ENCODE measurements at regions not wholly inside any gene's neighbourhood (a gene's known extent, or its start where the extent isn't known, plus 50 kb on each side); places are given as distances from the start of the nearest gene placed in this dataset.
A peak's percentile ranks its signal among the peaks of the same experiment; 100 is the strongest.
"Not testable (repeated sequence)": the region's sequence is repeated elsewhere in the genome, so short reads cannot be mapped to it uniquely, and the experiment has no call there.

DNA sequence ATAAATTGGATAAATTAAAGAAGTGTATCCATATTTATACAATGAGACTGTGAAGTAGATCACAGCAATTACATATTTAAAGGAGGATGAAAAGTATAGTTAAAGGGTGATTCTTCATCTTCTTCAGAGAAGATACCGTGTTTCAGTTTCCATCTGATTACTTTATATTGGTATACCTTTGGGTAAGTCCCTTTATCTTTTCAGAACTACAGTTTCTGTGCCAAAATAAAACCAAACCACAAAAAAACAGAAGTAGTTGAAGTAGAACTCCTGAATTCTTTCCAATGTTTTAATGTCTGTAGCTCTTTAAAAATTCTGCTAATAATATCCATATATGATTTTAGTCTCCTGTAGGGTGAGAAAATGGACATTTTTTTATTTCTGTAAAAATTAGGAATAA is 231.2 kb upstream of the LINC00305 start:
- DNase-seq = no peak

DNA sequence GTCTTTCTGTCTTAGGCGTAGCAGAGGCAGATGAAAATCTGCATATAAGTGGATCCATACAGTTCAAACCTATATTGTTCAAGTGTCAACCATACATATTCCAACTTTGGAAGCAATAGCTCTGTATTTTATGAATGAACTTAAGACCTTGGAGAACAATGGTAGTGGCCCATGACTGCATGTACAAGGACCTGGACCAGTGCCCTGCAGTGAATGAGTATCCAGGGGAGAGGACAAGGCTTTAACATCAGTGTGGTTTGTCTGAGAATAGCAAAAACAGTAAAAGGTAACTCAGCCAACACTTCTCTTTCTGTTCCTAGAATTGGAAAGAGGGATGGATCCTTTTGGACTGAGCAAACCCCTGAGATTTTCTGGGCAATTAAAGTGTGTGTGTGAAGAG is 230.8 kb upstream of the LINC00305 start:
- DNase-seq = no peak

DNA sequence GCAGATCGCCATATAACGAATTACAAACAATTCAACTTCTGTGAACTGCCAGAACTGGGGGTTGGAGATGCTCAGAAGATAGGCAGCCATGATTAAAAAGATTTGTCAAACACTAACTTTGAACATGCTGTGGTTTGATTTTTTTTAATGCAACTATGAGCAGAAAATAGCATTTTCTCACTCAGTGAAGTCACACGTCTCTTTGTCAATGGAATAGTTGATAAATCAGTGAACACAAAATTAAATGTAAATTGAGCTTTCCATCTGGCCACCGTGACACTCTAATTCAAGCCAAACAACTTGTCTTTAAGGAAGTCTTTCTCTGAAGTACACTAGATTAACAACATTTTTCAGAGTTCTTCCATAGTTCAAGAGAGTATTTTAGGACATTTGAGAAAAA is 228.6 kb upstream of the LINC00305 start:
- no peak for DNase-seq

DNA sequence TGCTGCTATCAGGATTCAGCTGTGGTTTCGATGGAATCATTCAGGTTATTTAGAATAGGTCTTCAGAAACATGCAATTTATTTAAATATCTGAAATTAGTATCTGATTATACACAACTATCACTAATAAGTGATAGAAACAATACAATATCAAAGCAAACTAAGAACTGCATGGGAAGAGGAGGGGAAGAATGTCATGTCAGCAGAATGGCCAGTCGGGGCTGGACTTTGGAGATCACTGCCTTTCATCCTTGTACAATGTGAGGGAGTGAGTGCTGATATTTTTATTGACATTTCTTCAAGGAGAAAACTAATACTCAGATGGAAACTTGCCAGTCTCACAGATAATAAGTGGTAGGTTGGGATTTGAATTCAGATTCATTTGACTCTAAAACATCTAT is 224.0 kb upstream of the LINC00305 start:
- no peak for DNase-seq

DNA sequence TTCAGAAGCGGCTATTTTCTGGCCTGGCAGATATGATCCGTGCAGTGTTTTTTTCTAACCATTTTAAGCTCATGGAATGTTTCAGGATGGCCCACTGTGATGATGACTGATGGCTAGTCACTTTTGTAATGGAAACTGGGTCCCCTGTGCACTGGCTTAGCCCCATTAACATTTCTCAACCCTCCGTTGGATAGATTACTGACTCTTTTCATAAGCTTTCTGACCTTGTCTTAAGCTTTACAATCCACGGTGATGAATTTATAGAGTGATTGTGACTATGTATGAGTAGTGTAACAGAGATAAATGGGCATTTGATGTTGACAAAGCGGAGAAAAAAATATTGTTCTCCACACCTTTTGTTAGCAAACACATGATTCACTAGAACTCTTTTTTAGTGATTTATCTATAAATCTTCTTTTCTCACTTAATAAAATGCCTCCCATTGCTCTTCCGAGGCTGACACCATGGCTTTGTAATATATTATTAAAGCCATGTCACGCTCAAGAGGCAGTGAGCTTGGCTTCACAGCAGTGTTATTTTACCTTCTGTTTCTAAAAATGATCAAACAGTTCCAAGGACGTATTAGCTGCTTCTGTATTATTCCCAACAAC is 221.0 kb upstream of the LINC00305 start:
- not testable (repeated sequence) for DNase-seq

DNA sequence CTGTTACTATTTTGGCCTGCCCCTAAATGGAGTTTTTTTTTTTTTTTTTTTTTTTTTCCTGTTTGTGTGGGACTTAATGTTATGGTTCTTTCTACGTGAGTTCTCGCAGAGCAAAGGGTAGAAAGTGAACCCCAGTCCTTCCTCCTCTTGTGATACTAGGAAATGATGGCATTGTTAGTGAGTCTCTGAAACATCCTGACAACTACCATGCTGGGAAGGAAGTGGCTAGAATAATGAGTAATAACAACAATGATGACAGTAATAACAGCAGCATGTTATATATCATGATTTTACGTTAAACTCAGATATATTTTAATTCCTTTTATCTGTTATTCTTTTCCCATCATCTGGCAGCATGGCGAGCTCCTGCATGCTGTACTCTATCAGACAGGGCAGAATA is 216.2 kb upstream of the LINC00305 start:
- no peak for DNase-seq

DNA sequence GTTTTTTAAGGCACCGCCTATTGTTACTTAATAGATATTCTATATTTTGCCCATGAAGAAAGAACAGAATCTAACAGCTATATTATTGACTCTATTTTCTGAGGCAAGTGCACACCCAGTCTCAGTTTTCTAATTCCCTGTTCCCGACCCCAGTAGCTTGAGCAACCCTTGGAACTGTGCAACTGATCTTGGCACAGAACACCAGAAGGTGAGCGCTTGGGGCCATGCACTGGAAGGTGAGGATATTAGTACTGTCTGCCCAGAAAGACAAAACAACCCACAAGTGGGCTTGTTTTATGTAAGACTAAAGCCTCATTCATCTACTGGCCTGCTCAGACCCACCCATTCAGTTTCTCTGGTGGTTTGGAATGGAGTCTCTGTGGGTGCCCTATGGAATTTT is 188.8 kb upstream of the LINC00305 start:
- no peak for DNase-seq

DNA sequence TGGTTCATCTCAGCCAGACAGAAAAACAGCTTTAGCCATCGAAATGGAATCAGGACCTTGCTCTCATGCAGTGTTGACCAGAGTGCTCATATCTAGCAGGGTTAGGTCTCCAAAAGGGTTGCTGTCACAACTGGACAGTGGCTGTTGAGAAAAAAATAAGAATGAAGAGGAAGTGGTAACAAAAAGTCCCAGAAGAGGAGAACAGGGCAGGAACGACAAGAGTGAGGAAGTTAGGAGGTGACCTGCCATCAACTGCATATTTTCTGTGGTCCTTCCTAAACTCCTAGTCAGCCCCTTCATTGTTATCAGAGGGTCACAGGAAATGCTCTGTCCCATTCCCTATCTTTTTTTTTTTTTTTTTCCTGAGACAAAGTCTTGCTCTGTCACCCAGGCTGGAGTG is 188.1 kb upstream of the LINC00305 start:
- no peak for DNase-seq

DNA sequence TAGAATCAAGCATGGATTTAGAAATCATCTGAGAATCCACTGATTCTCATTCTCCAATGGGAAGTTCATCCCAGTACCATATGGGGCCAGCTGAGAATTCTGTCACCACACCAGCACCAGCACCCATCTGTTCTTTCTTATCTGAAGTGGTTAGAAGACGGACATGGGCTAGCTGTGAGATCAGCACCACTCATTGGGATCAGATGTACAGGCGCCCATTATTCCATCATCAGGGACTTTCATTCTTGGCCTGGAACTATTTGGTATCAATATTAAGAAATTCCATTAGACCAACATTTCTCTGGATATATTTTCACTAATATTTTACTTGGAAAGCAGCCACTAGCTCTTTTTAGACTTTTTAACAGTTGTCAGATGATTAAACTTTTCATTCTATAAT is 185.9 kb upstream of the LINC00305 start:
- no peak for DNase-seq

DNA sequence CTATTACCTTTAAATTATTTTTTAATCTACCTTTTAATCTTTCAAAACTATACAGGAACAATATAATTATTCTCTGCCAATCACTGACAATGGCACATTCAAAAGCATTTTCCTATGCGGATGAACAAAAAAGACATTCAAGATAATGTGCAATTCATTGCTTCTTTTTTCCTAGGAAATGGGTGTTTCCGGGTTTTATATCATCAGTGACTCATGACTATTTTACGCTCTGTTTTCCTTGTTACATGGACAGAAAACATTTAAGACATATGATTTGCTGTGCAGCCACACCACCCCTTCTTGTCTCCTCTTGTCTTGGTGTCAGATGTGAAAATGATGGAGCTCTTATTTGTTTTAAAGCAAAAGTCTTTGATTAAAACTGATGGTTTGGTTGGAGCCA is 184.7 kb upstream of the LINC00305 start:
- DNase-seq = no peak

DNA sequence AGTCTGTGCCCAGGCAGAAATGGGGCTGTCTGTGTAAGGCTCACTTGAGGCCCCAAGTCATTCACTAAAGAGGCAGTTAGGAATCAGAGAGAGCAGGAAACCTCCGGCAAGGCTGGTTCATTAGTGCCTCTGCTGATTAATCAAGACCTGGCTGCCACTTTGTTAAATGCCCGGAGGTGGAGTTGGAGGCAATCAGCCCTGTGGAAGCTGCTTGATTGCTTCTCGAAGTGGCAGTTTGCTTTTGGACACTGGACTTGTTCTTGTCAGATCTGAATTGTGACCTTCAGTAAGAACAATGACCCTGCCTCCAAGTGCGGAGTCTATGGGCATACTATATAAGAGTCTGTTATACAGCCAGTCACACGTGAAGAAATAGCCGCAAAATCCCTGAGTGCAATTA is 183.9 kb upstream of the LINC00305 start:
- no peak for DNase-seq

DNA sequence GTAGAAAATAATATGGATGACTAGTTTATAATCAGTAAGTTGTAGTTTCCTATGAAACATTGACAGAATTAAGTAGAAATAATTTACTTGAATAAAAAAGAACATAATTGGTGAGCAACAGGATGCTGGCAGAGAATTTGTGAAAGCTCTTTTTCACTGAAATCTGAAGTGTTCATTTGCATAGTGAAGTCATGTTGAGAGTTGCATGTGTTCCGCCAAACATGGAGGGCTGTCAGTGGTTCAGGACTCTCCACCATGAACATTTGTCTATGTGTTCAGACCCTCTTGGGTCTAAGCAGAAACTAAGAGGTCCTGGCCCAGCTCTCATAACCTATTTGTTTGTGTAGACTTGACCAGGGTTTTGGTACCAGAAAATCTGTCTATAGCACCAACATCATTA is 182.5 kb upstream of the LINC00305 start:
- DNase-seq = no peak

DNA sequence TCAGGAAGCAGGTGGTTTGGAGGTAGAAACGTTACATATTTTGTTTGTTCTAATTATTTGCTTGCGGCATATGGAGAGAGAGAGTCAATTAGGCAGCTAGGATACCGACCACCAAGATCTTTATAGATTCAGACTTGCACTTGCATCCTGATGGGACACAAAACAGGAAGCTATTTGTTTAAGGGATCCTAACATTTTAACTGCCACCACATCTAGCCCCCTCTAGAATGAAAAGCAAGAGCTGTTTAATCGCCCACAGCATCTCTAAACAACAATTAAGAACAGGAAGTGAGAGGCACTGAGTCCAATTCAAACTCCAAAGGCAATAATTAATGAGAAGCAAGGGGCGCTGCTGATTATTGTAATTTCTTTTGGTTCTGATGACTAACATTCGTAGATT is 182.0 kb upstream of the LINC00305 start:
- DNase-seq = no peak

DNA sequence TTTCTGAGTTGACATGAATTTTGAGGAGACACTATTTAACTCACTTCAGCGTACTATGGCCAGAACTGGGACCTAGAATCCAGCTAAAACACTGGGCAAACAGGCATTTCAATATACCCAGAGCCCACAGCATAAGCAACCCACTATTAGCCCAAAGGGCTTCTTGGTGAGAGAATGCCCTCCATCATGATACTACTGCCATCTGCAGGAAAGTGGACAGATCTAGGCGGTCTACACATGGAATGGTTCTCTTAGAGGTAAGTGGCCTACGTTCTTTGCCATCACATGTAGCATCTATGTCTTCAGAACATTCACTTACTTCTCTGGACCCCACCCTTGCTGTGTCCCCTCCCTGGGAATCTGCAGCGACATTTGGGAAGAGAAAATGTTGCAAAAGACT is 181.3 kb upstream of the LINC00305 start:
- DNase-seq = peak; percentile 7

DNA sequence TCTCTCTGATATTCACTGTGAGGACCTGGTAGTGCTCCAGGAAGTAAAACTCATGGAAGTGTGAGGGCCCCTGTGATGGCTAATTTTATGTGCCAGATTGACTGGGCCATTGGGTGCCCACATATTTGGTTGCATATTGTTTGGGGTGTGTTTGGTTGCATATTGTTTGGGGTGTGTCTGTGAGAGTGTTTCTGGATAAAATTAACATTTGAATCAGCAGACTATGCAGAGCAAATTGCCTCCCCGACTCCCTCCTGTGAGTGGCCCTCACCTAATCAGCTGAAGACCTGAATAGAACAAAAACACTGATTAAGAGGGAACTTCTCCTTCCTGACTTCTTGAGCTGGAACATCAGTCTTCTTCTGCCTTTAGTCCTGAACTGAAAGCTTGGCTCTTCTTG is 173.3 kb upstream of the LINC00305 start:
- DNase-seq = no peak

DNA sequence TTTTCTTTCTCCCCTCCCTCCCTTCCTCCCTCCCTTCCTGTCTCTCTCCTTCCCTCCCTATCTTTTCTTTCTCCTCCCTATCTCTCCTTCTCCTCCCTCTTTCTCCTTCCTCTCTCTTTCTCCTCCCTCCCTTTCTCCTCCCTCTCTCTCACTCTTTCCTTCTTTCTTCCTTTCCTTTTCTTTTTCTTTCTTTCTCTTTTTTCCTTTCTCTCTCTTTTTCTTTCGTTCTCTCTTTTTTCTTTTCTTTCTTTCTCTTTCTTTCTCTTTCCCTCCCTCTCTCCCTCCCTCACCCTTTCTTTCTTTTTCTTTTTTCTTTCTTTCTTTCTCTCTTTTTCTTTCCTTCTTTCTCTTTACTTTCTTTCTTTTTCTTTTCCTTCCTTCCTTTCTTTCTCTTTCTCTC is 169.7 kb upstream of the LINC00305 start:
- no peak for DNase-seq

DNA sequence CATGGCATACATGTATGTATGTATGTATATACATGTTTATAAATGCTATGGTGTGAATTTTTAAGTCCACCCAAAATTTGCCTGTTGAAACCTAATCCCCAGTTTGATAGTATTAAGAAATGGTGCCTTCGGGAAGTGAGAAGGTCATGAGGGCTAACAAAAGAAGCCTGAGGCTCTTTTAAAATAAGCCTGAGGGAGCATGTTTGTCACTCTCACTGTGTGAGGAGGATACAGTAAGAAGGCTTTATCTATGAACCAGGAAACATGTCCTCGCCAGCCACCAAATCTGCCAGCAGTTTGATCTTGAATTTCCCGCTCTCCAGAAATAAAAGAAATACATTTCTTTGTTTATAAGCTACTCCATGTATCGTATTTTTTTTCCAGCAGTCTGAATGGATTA is 163.0 kb upstream of the LINC00305 start:
- DNase-seq = no peak

DNA sequence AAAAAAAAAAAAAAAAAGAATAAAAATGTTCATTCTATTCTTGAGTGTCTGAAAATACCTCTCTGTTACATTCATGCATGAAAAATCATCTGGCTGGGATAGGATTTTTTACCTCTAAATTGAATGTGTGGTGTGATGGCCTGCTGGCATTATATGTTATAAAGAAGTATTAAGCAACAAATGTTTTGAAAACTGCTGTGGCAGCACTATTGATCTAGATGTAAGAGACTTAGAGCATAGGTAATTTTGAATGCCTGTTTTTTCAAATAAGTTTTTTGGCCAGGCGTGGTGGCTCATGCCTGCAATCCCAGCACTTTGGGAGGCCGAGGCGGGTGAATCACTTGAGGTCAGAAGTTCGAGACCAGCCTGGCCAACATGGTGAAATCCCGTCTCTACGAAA is 147.0 kb upstream of the LINC00305 start:
- no peak for DNase-seq

DNA sequence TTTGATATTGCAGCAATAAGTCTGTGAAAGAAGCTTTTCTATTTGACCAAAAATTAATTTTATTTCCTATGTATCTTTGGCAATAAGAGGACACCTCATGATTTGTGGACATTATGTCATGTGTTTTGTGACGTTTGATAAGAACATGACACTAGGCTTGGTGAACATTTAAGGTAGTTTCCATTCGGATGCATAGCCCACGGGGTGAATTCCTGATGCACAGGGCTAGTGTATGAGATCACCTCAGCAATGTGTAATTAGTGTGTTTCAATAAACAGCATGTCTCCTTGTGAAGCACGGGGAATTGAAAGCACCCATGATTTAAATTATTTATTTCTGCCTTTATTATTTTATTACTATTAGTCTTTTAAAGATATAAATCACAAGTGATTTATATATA is 146.1 kb upstream of the LINC00305 start:
- DNase-seq = no peak

DNA sequence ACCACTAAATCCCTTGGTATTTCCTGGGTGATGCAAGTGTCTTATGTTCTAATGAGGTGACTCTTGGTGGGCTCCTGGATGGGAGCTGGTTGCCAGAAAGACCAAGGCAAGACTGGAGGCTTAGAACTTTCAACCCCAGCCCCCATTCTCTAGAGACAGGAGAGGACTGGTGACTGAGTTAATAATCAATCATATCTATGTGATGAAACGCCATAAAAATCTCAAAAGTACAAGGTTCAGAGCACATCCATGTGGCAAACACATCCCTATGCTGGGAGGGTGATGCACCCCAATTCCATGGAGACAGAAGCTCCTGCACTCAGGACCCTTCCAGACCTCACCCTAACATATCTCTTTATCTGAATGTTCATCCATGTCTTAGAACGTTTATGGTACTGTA is 139.5 kb upstream of the LINC00305 start:
- DNase-seq = no peak

DNA sequence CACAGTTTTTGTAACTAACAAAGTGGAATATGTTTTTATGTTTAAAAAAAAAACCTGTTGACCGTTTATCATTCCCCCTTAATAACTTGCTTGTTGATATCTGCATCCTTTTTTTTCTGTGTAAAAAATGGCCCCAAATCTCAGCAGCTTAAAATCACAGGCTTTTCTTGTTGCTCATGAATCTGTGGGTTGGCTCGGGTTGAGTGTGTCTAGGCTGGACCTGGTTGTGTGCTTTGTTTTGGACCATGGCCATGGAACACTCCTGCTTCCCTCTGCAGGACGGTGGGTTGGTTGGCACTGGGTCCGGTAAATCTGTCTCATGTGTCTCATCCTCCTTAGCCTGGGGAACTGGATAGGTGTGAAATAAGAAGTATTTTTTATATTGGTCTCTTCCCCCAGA is 139.0 kb upstream of the LINC00305 start:
- DNase-seq = no peak

DNA sequence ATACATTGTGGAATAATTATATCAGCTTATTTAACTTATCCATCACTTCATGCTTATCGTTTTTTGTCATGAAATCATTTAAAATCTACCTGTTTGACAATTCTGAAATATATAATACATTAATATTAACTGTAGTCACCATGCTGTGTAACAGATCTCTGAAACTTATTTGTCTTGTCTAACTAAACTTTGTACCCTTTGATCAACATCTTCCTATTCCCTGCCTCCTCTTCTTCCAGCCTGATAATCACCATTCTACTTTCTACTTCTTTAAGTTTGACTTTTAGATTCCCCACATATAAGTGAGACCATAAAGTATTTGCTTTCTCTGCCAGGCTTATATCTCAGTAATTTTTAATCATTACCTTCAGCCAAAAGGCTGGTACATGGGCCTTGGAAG is 134.2 kb upstream of the LINC00305 start:
- no peak for DNase-seq

DNA sequence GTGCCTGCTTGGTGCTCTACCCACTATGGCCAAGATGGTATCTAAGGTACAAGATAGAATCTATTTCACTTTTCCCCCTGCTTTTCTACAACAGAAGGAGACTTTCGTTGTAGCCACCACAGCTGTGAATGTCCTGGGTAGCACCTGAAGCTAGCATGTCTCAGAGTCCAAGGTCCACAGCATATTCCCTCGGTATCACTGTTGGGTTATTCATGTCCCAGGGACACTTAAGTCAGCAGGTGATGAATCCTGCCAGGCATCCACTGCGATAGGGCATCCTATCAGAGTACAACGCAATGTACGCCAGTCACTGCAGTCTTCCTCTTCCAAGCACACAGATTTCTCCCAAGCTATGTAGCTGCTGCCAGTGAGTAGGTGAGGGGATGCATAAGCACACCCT is 129.1 kb upstream of the LINC00305 start:
- no peak for DNase-seq

DNA sequence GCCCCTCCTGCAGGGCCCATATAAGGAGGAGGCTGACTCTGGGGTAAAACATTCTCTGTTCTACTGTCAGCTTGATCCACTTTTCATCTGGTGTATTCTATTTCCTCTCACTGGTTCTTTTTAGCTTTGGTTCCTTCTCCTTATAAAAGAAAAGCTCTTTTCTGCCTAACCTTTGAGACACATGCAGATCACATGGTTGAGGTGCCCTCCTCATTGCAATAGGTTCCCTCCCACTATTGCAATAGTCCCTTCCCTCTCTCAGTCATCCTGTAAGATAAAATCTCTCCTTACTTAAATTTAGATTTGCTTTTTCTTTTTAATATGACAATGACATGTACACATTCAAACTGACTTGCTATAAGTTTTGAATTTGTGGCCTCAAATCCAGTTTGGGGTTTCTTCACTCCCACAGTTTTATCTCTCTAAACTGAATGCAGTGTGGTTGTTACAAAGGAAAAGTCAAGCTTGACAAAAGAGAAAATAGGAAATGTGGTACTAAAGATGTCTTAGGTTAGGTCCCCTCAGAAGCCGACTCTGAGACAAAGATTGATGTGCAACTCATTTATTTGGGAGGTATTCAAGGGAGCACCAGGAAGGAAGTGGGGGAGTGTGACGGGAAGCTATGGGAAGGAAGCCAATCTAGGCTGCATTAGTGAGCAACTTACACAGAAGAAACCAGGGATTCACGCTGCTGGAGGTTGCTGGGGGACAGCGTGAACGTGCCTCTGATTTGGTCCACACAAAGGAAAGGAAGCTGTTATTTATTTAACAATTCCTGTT is 127.6 kb upstream of the LINC00305 start:
- no peak for DNase-seq
